HG02852 (cell line): ENCODE measurements at regions not wholly inside any gene's neighbourhood (a gene's known extent, or its start where the extent isn't known, plus 50 kb on each side); places are given as distances from the start of the nearest gene placed in this dataset.
A peak's percentile ranks its signal among the peaks of the same experiment; 100 is the strongest.

Experiments
- ATAC-seq: cut with Tn5 transposase; IDR thresholded peaks from one replicate; pipeline ENCODE4 v1.9.1; 2021; ENCODE audit warnings: mild to moderate bottlenecking, moderate library complexity; ENCODE audit not compliant: unreplicated experiment

GRCh38 chr20:22652681-22653588, 68.6 kb upstream of the FOXA2 start:
- ATAC-seq, result no peak

DNA sequence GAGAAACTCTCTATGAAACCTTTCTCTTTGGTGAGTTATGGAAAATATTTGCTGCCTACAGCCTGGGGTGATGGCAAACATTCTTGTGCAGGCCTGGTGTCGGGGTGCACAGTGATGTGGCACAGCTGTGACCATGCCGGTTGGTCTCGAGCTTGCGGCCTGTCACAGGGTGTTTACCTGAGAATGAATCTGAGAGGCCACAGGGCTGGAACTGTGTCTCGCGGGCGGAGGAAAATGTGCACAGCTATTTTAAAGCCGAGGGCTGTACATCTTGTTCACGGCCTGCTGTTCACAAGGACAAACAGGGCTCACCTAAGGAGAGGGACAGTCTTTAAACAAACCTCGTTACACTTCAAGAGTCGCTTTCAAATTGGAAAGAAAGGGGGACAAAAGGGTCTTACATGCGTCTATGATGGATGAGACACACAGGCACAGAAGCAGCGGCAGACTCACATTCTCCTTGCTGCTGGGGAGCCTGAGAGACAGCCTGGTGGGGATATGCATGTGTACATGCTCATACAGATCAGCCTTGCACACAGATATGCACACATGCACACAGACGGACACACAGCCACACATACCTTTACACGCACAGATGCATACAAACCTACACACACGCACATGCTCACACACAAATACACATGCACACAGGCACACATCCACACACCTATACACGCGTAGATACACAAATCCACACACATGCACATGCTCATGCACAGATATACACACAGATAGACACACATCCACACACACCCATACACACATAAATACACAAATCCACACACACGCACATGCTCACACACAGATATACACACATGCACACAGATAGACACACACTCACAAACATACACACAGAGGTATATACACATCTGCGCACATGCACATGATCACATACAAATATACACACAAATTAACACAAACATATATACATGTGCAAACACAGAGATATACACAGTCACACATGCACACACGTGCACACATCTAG, 69.6 kb upstream of the FOXA2 start:
- ATAC-seq, result no peak

DNA sequence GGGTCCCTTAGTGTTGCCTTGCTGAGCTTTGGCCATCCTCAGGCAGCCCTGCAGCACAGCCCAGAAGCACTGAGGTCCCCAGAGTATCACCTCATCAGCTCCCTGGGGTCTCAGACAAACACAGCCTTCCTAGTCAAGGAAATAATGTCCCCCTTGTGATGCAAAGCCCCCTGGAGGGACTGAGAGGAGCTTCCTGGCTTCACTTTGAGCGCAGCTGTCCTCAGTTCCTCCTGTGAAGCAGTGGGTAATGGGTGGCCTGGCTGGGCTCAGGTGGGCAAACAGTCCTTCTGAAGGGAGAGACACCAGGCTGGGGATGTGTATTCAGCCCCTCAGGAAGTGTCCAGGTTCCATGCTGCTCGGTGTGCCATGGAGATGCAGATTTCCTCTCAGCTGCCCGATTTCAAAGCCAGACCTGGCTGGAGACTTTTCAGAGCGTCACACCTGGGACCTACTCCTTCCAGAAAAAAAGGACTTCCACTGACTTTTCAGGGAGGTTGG, 79.2 kb upstream of the FOXA2 start:
- no peak for ATAC-seq

GRCh38 chr20:22667198-22667597, 82.8 kb upstream of the FOXA2 start:
- no peak for ATAC-seq

DNA sequence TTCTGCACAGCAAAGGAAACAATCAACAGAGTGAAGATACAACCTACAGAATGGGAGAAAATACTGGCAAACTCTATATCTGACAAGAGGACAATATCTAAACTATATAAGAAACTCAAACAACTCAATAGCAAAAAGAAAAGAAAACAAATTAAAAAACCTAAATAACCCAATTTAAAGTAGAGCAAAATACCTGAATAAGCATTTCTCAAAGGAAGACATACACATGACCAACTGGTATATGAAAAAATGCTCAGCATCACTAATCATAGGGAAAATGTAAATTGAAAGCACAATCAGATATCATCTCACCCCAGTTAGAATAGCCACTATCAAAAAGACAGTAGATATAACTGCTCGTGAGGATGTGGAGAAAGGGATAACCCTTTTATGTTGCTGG, 87.8 kb upstream of the FOXA2 start:
- no peak for ATAC-seq

DNA sequence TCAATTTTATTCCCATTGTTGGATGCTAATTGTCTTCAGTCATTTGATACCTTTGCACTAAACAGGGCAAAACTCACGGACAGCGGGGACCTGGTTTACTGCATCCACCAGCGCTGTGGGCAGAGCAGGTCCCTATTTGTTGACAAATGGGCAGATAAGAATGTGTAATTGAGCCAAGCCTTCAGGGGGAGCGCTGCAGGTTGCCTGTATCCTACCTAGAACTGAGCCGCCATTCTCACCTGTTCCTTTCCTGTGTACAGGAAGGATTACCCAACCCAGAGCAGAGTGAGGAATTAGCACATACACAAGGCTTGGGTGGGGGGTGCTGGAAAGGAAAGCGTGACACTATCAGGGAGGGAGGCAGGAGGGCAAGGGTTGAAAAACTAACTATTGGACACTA, 89.1 kb upstream of the FOXA2 start:
- ATAC-seq, result no peak

- ATAC-seq, result no peak
These were observed 91.0 kb upstream of the FOXA2 start for GRCh38 chr20:22675341-22675740.

- ATAC-seq, result no peak
These were observed 94.3 kb upstream of the FOXA2 start for GRCh38 chr20:22678678-22679077.

DNA sequence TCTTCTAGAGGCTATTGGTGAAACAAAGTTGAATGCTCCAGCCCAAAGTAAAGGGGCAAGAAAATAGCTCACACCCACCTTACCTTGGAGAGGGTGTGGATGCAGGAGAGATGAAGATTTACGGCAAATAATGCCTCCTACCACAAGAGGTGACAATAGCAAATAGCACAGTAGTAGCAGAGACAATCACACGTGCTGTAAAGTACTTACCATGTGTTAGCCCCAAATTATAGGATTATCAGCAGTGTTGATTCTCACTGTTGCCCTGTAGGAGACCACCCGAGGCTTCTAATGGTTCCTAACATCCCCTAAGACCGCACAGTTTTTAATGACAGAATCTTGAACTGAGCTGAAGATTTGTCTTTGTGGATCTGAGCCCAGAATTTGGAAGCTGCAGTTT, 94.8 kb upstream of the FOXA2 start:
- ATAC-seq, result no peak

GRCh38 chr20:22680031-22680740, 95.8 kb upstream of the FOXA2 start:
- no peak for ATAC-seq

GRCh38 chr20:22681591-22682248, 97.3 kb upstream of the FOXA2 start:
- no peak for ATAC-seq

- ATAC-seq, result no peak
These were observed 98.0 kb upstream of the FOXA2 start for GRCh38 chr20:22682381-22682780.

DNA sequence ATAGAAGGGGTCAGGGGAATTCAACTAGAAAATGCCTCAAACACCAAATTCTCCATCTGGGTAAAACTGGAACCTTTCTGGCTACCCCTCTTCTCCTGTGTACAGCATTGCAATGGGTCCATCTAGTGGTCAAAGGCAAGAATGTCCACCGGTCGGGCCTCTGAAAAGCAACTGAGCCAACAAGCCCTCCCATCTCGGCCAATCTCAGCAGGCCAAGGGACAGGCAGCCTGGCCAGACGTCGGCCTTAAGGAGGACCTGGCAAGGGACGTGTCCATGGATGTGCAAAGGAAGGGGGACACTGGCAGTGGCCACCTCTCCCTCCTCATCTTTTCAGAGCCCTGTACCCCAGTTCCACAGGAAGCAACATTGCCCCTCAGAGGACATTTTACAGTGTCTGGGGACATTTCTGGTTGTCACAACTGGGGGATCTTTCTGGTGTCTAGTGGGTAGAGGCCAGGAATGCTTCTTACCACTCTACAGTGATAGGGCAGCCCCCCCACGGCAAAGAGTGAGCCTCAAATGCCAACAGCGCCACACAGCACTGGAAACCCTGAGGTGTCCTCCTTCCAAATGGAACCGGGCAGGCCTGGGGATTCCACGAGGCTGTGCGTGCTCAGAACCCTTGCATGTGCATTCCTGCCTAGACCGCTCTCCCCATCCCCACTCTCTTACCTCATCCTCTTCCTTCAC, 99.8 kb upstream of the FOXA2 start:
- ATAC-seq, result peak; percentile 79

DNA sequence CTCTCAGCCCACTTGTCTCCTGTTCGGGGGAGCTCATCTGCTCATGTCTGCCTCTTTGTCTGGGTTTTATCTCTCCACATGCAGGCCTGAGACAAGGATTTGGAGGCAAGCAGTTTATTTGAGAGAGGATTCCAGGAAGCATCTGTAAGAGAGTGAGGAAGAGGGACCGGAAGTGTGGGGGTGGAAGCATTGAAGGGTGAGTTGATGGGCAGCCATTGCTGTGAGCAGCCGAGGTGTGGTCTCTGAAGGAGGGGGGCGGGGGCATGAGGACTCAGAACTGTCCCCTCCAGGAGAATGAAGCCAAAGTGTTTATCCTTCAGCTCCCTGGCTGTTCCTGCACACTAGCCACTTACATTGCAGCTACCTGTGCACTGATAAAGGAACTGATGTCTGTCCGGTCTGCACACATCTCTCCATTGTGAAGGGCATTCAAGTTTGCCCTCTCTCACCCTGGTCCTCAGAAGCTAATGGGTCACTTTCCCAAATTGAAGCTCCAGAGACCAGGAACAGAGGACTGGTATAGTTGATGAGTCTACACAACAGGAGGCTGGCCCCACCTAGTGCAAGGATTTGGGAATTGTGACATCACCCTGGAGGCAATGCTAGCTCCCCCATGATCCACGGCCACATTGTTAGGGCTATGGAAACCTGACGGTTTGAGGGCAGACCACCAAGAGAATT, 100.5 kb upstream of the FOXA2 start:
- ATAC-seq, result no peak

- no peak for ATAC-seq
These were observed 101.7 kb upstream of the FOXA2 start for GRCh38 chr20:22686097-22686496.

- ATAC-seq, result no peak
These were observed 103.4 kb upstream of the FOXA2 start for GRCh38 chr20:22687676-22688349.

DNA sequence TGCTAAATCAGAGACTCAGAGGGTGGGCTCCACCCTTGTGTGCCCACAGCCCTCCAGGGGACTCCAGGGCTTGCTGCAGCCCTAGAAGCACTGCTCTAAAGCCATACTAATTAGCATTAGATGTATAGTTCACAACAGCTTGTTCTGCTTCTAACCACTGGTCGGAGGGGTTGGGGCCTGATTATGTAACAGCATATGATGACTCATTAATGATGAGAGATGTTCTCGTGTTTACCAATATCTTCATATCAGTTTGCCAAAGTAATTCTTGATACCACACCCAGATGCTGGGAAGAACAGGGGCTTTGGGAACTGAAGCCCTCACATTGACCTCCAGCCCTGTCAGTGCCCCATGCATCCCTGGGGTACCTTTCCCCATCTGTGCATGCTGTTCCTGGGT, 104.1 kb upstream of the FOXA2 start:
- ATAC-seq, result no peak

GRCh38 chr20:22689266-22689665, 104.9 kb upstream of the FOXA2 start:
- ATAC-seq, result no peak

DNA sequence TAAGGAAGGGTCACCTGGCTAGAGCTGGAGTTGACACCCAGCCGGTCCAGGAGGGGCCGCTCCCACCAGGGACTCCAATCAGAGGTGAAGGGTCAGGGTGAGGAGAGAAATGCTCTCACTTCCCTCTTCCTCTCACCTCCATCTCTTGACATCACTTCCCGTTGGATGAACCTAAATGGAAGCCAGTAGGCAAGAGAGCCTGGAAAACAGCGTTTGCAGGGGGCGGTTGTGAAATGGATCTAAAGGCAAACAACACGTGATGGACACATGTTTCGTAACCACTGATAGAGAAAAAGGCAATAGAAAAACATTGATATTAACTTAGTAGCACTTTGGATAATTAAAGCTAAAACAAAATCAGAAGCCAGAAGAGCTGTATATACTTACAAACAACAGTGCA, 105.6 kb upstream of the FOXA2 start:
- no peak for ATAC-seq
